Lower leg skin (tissue), 3 donors: ENCODE measurements at regions not wholly inside any gene's neighbourhood (a gene's known extent, or its start where the extent isn't known, plus 50 kb on each side); places are given as distances from the start of the nearest gene placed in this dataset.

Source experiments
- CTCF ChIP-seq, 3 donors: fragments of 450-650 bp; IDR thresholded peaks; one replicate each; pipeline ENCODE4 v1.5.1; 2016; ENCODE audit warnings: antibody characterized with exemption in 3 of 3, mild to moderate bottlenecking in 3 of 3, moderate library complexity in 2 of 3
- POLR2A ChIP-seq, 2 donors: fragments of 450-650 bp; IDR thresholded peaks; one replicate each; pipeline ENCODE4 v1.6.1; 2016 to 2017; ENCODE audit warnings: antibody characterized with exemption in 2 of 2, mild to moderate bottlenecking in 1 of 2, moderate library complexity in 1 of 2

GRCh38 chr12:58978717-58979116 is 58.4 kb upstream of the LRIG3 start:
- TF ChIP-seq CTCF (IDR thresholded peaks at IDR 0.05) (no peak), POLR2A (IDR thresholded peaks at IDR 0.05) (no peak)
